ENCODE measurements at regions not wholly inside any gene's neighbourhood (a gene's known extent, or its start where the extent isn't known, plus 50 kb on each side); places are given as distances from the start of the nearest gene placed in this dataset.

DNA sequence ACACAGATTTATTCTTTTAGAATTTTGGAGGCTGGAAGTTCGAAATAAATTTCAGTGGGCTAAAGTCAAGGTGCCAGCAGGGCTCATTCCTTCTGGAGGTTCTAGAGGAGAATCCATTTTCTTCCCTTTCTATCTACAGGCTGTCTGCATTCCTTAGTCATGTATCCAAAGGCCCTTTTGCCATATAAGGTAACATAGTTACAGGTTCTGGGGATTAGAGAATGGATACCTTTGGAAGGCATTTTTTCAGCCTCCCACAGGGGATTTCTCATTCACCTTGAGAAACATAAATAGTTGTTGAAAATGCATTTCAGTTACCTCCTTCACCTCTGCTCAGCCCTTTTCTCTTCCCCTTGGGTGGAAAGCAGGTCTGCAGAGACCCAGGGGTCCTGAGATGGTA lies 280.0 kb upstream of the MAP3K1 start:
- TF ChIP-seq, protein P1, sequence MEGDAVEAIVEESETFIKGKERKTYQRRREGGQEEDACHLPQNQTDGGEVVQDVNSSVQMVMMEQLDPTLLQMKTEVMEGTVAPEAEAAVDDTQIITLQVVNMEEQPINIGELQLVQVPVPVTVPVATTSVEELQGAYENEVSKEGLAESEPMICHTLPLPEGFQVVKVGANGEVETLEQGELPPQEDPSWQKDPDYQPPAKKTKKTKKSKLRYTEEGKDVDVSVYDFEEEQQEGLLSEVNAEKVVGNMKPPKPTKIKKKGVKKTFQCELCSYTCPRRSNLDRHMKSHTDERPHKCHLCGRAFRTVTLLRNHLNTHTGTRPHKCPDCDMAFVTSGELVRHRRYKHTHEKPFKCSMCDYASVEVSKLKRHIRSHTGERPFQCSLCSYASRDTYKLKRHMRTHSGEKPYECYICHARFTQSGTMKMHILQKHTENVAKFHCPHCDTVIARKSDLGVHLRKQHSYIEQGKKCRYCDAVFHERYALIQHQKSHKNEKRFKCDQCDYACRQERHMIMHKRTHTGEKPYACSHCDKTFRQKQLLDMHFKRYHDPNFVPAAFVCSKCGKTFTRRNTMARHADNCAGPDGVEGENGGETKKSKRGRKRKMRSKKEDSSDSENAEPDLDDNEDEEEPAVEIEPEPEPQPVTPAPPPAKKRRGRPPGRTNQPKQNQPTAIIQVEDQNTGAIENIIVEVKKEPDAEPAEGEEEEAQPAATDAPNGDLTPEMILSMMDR (conservative IDR thresholded peaks at IDR 0.05; ENCODE audit: low read length): no peak
- TF ChIP-seq EZH2phosphoT487 (IDR thresholded peaks at IDR 0.05; ENCODE audit: borderline replicate concordance): no peak

All from Loucy (cell line).